GM23248 (cell line): ENCODE measurements at regions not wholly inside any gene's neighbourhood (a gene's known extent, or its start where the extent isn't known, plus 50 kb on each side); places are given as distances from the start of the nearest gene placed in this dataset.

Experiments
- EZH2 ChIP-seq: fragments of 200-600 bp; sonication (generic); IDR thresholded peaks from 2 replicates; pipeline ENCODE4 v1.6.1; 2018; ENCODE audit warnings: antibody characterized with exemption, mild to moderate bottlenecking; ENCODE audit not compliant: insufficient read depth, poor library complexity, severe bottlenecking
- EZH2phosphoT487 ChIP-seq: fragments of 200-600 bp; sonication (generic); IDR thresholded peaks from 2 replicates; pipeline ENCODE4 v1.6.1; 2018; ENCODE audit warnings: antibody characterized with exemption, moderate library complexity, mild to moderate bottlenecking, low read depth; ENCODE audit not compliant: insufficient read depth

DNA sequence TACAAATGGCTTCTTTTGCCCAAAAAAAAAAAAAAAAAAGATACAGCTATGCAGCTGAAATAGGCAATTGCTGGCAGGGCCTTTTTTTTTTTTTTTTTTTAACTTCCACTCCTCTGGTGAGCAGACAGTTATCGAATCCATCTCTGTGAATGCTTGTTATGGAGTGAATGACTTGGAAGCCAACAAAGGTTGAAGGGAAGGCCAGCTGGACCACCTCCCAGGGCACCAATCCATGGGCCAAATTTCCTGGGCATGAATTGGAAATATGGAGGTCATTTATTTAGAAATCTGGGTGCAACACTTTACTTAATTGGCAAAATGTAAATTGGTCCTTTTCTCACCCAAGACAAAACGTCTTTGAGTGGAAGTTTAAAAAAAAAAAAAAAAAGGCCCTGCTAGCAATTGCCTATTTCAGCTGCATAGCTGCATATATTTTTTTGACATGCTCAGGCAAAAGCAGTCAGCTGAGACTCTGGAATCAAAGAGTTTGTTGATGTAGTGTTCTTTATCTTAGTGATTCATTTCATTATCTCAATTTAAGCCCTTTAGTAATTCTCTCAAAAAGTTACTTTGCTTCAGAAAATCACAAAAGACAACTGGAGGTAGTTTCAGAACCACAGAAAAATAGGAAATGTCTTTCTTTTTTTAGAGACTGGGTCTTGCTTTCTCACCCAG, 392.2 kb upstream of the KLF4 start:
- TF ChIP-seq EZH2 (no peak), EZH2phosphoT487 (no peak)
